Lower leg skin (tissue), 3 donors: ENCODE measurements at regions not wholly inside any gene's neighbourhood (a gene's known extent, or its start where the extent isn't known, plus 50 kb on each side); places are given as distances from the start of the nearest gene placed in this dataset.
"Not testable (repeated sequence)": the region's sequence is repeated elsewhere in the genome, so short reads cannot be mapped to it uniquely, and the experiment has no call there.

Experiments used
- POLR2A ChIP-seq, 2 donors: fragments of 450-650 bp; IDR thresholded peaks; one replicate each; pipeline ENCODE4 v1.6.1; 2016 to 2017; ENCODE audit warnings: antibody characterized with exemption in 2 of 2, mild to moderate bottlenecking in 1 of 2, moderate library complexity in 1 of 2
- TF ChIP-seq, protein P1 (sequence below), 3 donors: fragments of 450-650 bp; IDR thresholded peaks; one replicate each; pipeline ENCODE4 v1.5.1; 2016; ENCODE audit warnings: antibody characterized with exemption in 3 of 3, mild to moderate bottlenecking in 3 of 3, moderate library complexity in 2 of 3

GRCh38 chr22:11352287-11352686 is 4175.7 kb upstream of the OR11H1 start:
- TF ChIP-seq, protein P1, sequence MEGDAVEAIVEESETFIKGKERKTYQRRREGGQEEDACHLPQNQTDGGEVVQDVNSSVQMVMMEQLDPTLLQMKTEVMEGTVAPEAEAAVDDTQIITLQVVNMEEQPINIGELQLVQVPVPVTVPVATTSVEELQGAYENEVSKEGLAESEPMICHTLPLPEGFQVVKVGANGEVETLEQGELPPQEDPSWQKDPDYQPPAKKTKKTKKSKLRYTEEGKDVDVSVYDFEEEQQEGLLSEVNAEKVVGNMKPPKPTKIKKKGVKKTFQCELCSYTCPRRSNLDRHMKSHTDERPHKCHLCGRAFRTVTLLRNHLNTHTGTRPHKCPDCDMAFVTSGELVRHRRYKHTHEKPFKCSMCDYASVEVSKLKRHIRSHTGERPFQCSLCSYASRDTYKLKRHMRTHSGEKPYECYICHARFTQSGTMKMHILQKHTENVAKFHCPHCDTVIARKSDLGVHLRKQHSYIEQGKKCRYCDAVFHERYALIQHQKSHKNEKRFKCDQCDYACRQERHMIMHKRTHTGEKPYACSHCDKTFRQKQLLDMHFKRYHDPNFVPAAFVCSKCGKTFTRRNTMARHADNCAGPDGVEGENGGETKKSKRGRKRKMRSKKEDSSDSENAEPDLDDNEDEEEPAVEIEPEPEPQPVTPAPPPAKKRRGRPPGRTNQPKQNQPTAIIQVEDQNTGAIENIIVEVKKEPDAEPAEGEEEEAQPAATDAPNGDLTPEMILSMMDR (IDR thresholded peaks at IDR 0.05): not testable (repeated sequence)
- not testable (repeated sequence) for TF ChIP-seq POLR2A (IDR thresholded peaks at IDR 0.05)
